ENCODE measurements at regions not wholly inside any gene's neighbourhood (a gene's known extent, or its start where the extent isn't known, plus 50 kb on each side); places are given as distances from the start of the nearest gene placed in this dataset.
"Not testable (repeated sequence)": the region's sequence is repeated elsewhere in the genome, so short reads cannot be mapped to it uniquely, and the experiment has no call there.

GRCh38 chr2:125224830-125225229 lies 1199.7 kb downstream of the CNTNAP5 start:
- DNase-seq = no peak

GRCh38 chr2:125227843-125228392 lies 1202.8 kb downstream of the CNTNAP5 start:
- DNase-seq = no peak

- DNase-seq = no peak
Observed at GRCh38 chr2:125240870-125241269, 1215.8 kb downstream of the CNTNAP5 start.

- no peak for DNase-seq
Observed at GRCh38 chr2:125243074-125243473, 1218.0 kb downstream of the CNTNAP5 start.

- DNase-seq = no peak
Observed at GRCh38 chr2:125254010-125254409, 1228.9 kb downstream of the CNTNAP5 start.

GRCh38 chr2:125259451-125259850 lies 1234.4 kb downstream of the CNTNAP5 start:
- no peak for DNase-seq

- not testable (repeated sequence) for DNase-seq
Observed at GRCh38 chr2:125260366-125260930, 1235.4 kb downstream of the CNTNAP5 start.

- DNase-seq = no peak
Observed at GRCh38 chr2:125264453-125264852, 1239.4 kb downstream of the CNTNAP5 start.

- DNase-seq = no peak
Observed at GRCh38 chr2:125267683-125268082, 1242.6 kb downstream of the CNTNAP5 start.

GRCh38 chr2:125272651-125273050 lies 1247.6 kb downstream of the CNTNAP5 start:
- no peak for DNase-seq

- no peak for DNase-seq
Observed at GRCh38 chr2:125274718-125275117, 1249.6 kb downstream of the CNTNAP5 start.

- DNase-seq = no peak
Observed at GRCh38 chr2:125280265-125280664, 1255.2 kb downstream of the CNTNAP5 start.

GRCh38 chr2:125281242-125281641 lies 1256.2 kb downstream of the CNTNAP5 start:
- DNase-seq = no peak

GRCh38 chr2:125296742-125297141 lies 1271.7 kb downstream of the CNTNAP5 start:
- DNase-seq = no peak

- no peak for DNase-seq
Observed at GRCh38 chr2:125310657-125311364, 1285.7 kb downstream of the CNTNAP5 start.

- no peak for DNase-seq
Observed at GRCh38 chr2:125312342-125312741, 1287.3 kb downstream of the CNTNAP5 start.

- DNase-seq = no peak
Observed at GRCh38 chr2:125313806-125314205, 1288.7 kb downstream of the CNTNAP5 start.

- DNase-seq = no peak
Observed at GRCh38 chr2:125318740-125319139, 1293.7 kb downstream of the CNTNAP5 start.

- no peak for DNase-seq
Observed at GRCh38 chr2:125324273-125324672, 1299.2 kb downstream of the CNTNAP5 start.

GRCh38 chr2:125330133-125330532 lies 1305.0 kb downstream of the CNTNAP5 start:
- no peak for DNase-seq

- DNase-seq = no peak
Observed at GRCh38 chr2:125341353-125341752, 1314.6 kb upstream of the GYPC start.

- not testable (repeated sequence) for DNase-seq
Observed at GRCh38 chr2:125353542-125353941, 1302.4 kb upstream of the GYPC start.

GRCh38 chr2:125364192-125364983 lies 1291.6 kb upstream of the GYPC start:
- no peak for DNase-seq

- DNase-seq = no peak
Observed at GRCh38 chr2:125364984-125365265, 1291.0 kb upstream of the GYPC start.
